ENCODE measurements at regions not wholly inside any gene's neighbourhood (a gene's known extent, or its start where the extent isn't known, plus 50 kb on each side); places are given as distances from the start of the nearest gene placed in this dataset.

DNA sequence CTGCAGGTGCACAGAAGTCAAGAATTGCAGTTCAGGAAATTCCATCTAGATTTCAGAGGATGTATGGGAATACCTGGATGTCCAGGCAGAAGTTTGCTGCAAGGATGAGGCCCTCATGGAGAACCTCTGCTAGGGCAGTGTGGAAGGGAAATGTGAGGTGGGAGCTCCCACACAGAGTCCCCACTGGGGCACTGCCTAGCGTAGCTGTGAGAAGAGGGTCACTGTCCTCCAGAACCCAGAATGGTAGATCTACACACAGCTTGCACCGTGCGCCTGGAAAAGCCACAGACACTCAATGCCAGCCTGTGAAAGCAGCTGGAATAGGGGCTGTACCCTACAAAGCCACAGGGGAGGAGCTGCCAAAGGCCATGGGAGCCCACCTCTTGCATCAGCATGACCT is 681.4 kb downstream of the EPHA7 start:
- H3K9me3 ChIP-seq (ENCODE audit: control insufficient read depth, insufficient read depth, low read length): peaks cover 7% of the 10 kb centered on the region; the same call in 1 of the 2 replicates

GRCh38 chr6:92723390-92723931 is 695.9 kb downstream of the EPHA7 start:
- Histone ChIP-seq H3K9ac (ENCODE audit: low read depth, low read length) (no peak overlapping the region), H3K4me3 (ENCODE audit: low read depth, low read length) (peak overlapping the region; percentile 10), H3K27me3 (ENCODE audit: control insufficient read depth, insufficient read depth, low read length) (no peaks in the 10 kb centered on the region), H3K27ac (ENCODE audit: low read depth, low read length) (no peak overlapping the region), H3K36me3 (ENCODE audit: control insufficient read depth, insufficient read depth, low read length) (no peaks in the 10 kb centered on the region), H3K4me1 (ENCODE audit: control insufficient read depth, insufficient read depth, low read length) (no peaks in the 10 kb centered on the region), H3K9me3 (ENCODE audit: control insufficient read depth, insufficient read depth, low read length) (no peaks in the 10 kb centered on the region)

More for the DNA sequence above, 681.4 kb downstream of the EPHA7 start:
- no peaks in the 10 kb centered on the region for H3K4me1 ChIP-seq (ENCODE audit: control insufficient read depth, insufficient read depth, low read length)
- no peaks in the 10 kb centered on the region for H3K27me3 ChIP-seq (ENCODE audit: control insufficient read depth, insufficient read depth, low read length)
- H3K9ac ChIP-seq (ENCODE audit: low read depth, low read length): no peak overlapping the region
- H3K27ac ChIP-seq (ENCODE audit: low read depth, low read length): no peak overlapping the region
- H3K4me3 ChIP-seq (ENCODE audit: low read depth, low read length): no peak overlapping the region
- H3K36me3 ChIP-seq (ENCODE audit: control insufficient read depth, insufficient read depth, low read length): no peaks in the 10 kb centered on the region

GRCh38 chr6:92719773-92720172 is 699.6 kb downstream of the EPHA7 start:
- H3K4me1 ChIP-seq (ENCODE audit: control insufficient read depth, insufficient read depth, low read length): 0 out of 2 replicates have a peak, but pooled peaks cover 5% of the 10 kb centered on the region
- no peaks in the 10 kb centered on the region for H3K9me3 ChIP-seq (ENCODE audit: control insufficient read depth, insufficient read depth, low read length)
- H3K36me3 ChIP-seq (ENCODE audit: control insufficient read depth, insufficient read depth, low read length): no peaks in the 10 kb centered on the region
- H3K4me3 ChIP-seq (ENCODE audit: low read depth, low read length): no peak overlapping the region
- H3K9ac ChIP-seq (ENCODE audit: low read depth, low read length): no peak overlapping the region
- H3K27me3 ChIP-seq (ENCODE audit: control insufficient read depth, insufficient read depth, low read length): no peaks in the 10 kb centered on the region
- H3K27ac ChIP-seq (ENCODE audit: low read depth, low read length): no peak overlapping the region

DNA sequence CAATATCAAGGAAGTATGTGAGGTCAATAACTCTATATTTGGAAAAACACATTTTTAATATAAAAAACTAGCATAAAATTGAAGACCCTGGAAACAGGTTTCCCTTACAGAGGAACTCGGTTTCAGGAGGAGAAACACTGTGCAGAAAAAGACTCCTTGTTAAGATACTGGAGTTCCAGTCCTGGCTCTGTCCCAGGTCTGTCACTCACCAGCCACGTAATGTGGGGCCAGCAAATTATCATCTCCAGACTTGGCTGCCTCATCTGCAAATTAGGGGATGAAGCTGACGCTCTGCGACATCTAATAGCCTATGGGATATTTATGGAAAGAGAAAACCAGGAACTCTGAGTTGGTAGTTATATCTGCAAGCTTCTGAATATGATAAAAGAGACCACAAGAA is 702.7 kb downstream of the EPHA7 start:
- Histone ChIP-seq H3K4me3 (ENCODE audit: low read depth, low read length) (no peak overlapping the region), H3K9ac (ENCODE audit: low read depth, low read length) (no peak overlapping the region), H3K27ac (ENCODE audit: low read depth, low read length) (no peak overlapping the region), H3K4me1 (ENCODE audit: control insufficient read depth, insufficient read depth, low read length) (0 out of 2 replicates have a peak, but pooled peaks cover 5% of the 10 kb centered on the region), H3K36me3 (ENCODE audit: control insufficient read depth, insufficient read depth, low read length) (no peaks in the 10 kb centered on the region), H3K27me3 (ENCODE audit: control insufficient read depth, insufficient read depth, low read length) (no peaks in the 10 kb centered on the region), H3K9me3 (ENCODE audit: control insufficient read depth, insufficient read depth, low read length) (no peaks in the 10 kb centered on the region)

GRCh38 chr6:92715991-92716390 is 703.4 kb downstream of the EPHA7 start:
- H3K27ac ChIP-seq (ENCODE audit: low read depth, low read length): no peak overlapping the region
- H3K27me3 ChIP-seq (ENCODE audit: control insufficient read depth, insufficient read depth, low read length): no peaks in the 10 kb centered on the region
- H3K9ac ChIP-seq (ENCODE audit: low read depth, low read length): no peak overlapping the region
- H3K4me3 ChIP-seq (ENCODE audit: low read depth, low read length): no peak overlapping the region
- no peaks in the 10 kb centered on the region for H3K36me3 ChIP-seq (ENCODE audit: control insufficient read depth, insufficient read depth, low read length)
- H3K9me3 ChIP-seq (ENCODE audit: control insufficient read depth, insufficient read depth, low read length): no peaks in the 10 kb centered on the region
- H3K4me1 ChIP-seq (ENCODE audit: control insufficient read depth, insufficient read depth, low read length): 0 out of 2 replicates have a peak, but pooled peaks cover 5% of the 10 kb centered on the region

DNA sequence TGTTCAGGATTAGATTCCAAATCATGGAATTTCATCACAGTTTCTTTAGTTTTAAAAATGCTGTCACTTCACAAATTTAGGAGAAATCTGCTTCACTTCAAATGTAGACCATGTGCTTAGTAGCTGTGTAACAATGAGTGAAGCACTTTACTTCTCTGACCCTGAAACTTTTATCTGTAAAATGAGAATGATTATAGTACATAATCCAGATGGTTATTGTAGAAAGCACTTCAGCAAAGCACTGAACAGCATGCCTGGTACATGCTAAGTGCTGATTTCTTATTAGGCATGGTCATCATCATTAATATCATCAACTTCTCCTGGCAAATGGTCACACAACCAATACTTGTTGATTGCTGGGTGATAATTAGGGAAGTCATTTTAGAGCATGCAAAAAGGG is 705.0 kb downstream of the EPHA7 start:
- Histone ChIP-seq H3K36me3 (ENCODE audit: control insufficient read depth, insufficient read depth, low read length) (no peaks in the 10 kb centered on the region), H3K9me3 (ENCODE audit: control insufficient read depth, insufficient read depth, low read length) (no peaks in the 10 kb centered on the region), H3K4me1 (ENCODE audit: control insufficient read depth, insufficient read depth, low read length) (0 out of 2 replicates have a peak, but pooled peaks cover 5% of the 10 kb centered on the region), H3K27ac (ENCODE audit: low read depth, low read length) (no peak overlapping the region), H3K4me3 (ENCODE audit: low read depth, low read length) (no peak overlapping the region), H3K9ac (ENCODE audit: low read depth, low read length) (no peak overlapping the region), H3K27me3 (ENCODE audit: control insufficient read depth, insufficient read depth, low read length) (no peaks in the 10 kb centered on the region)

DNA sequence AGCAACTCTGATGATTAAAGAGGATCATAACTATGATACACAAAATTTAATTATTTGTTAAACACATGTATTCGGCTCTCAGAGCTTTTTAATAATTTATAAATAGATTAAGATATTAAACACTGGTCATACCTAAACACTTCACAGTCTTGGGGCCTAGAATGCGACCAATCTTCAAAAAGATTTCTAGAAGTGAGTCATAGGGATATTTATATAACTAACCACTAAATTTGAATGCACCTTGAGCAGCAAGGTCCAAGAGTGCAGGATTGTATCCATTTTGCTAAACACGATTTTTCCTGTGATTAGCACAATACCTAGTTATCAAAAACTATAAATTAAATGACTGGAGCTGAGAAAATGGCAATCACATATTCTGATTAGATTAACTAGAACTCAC is 709.3 kb downstream of the EPHA7 start:
- no peak overlapping the region for H3K27ac ChIP-seq (ENCODE audit: low read depth, low read length)
- H3K4me3 ChIP-seq (ENCODE audit: low read depth, low read length): no peak overlapping the region
- H3K9ac ChIP-seq (ENCODE audit: low read depth, low read length): no peak overlapping the region
- H3K4me1 ChIP-seq (ENCODE audit: control insufficient read depth, insufficient read depth, low read length): no peaks in the 10 kb centered on the region
- H3K36me3 ChIP-seq (ENCODE audit: control insufficient read depth, insufficient read depth, low read length): no peaks in the 10 kb centered on the region
- no peaks in the 10 kb centered on the region for H3K9me3 ChIP-seq (ENCODE audit: control insufficient read depth, insufficient read depth, low read length)
- H3K27me3 ChIP-seq (ENCODE audit: control insufficient read depth, insufficient read depth, low read length): no peaks in the 10 kb centered on the region

GRCh38 chr6:92708945-92709344 is 710.4 kb downstream of the EPHA7 start:
- no peak overlapping the region for H3K4me3 ChIP-seq (ENCODE audit: low read depth, low read length)
- H3K9me3 ChIP-seq (ENCODE audit: control insufficient read depth, insufficient read depth, low read length): no peaks in the 10 kb centered on the region
- H3K27ac ChIP-seq (ENCODE audit: low read depth, low read length): no peak overlapping the region
- H3K9ac ChIP-seq (ENCODE audit: low read depth, low read length): no peak overlapping the region
- no peaks in the 10 kb centered on the region for H3K4me1 ChIP-seq (ENCODE audit: control insufficient read depth, insufficient read depth, low read length)
- no peaks in the 10 kb centered on the region for H3K36me3 ChIP-seq (ENCODE audit: control insufficient read depth, insufficient read depth, low read length)
- no peaks in the 10 kb centered on the region for H3K27me3 ChIP-seq (ENCODE audit: control insufficient read depth, insufficient read depth, low read length)

GRCh38 chr6:92708270-92708669 is 711.1 kb downstream of the EPHA7 start:
- H3K4me3 ChIP-seq (ENCODE audit: low read depth, low read length): no peak overlapping the region
- H3K27me3 ChIP-seq (ENCODE audit: control insufficient read depth, insufficient read depth, low read length): no peaks in the 10 kb centered on the region
- H3K9ac ChIP-seq (ENCODE audit: low read depth, low read length): no peak overlapping the region
- no peak overlapping the region for H3K27ac ChIP-seq (ENCODE audit: low read depth, low read length)
- no peaks in the 10 kb centered on the region for H3K36me3 ChIP-seq (ENCODE audit: control insufficient read depth, insufficient read depth, low read length)
- H3K4me1 ChIP-seq (ENCODE audit: control insufficient read depth, insufficient read depth, low read length): no peaks in the 10 kb centered on the region
- H3K9me3 ChIP-seq (ENCODE audit: control insufficient read depth, insufficient read depth, low read length): no peaks in the 10 kb centered on the region

GRCh38 chr6:92706976-92707375 is 712.4 kb downstream of the EPHA7 start:
- Histone ChIP-seq H3K36me3 (ENCODE audit: control insufficient read depth, insufficient read depth, low read length) (no peaks in the 10 kb centered on the region), H3K4me1 (ENCODE audit: control insufficient read depth, insufficient read depth, low read length) (no peaks in the 10 kb centered on the region), H3K9me3 (ENCODE audit: control insufficient read depth, insufficient read depth, low read length) (no peaks in the 10 kb centered on the region), H3K27me3 (ENCODE audit: control insufficient read depth, insufficient read depth, low read length) (no peaks in the 10 kb centered on the region), H3K27ac (ENCODE audit: low read depth, low read length) (no peak overlapping the region), H3K9ac (ENCODE audit: low read depth, low read length) (no peak overlapping the region), H3K4me3 (ENCODE audit: low read depth, low read length) (no peak overlapping the region)

GRCh38 chr6:92701425-92702096 is 717.8 kb downstream of the EPHA7 start:
- H3K9me3 ChIP-seq (ENCODE audit: control insufficient read depth, insufficient read depth, low read length): no peaks in the 10 kb centered on the region
- no peaks in the 10 kb centered on the region for H3K4me1 ChIP-seq (ENCODE audit: control insufficient read depth, insufficient read depth, low read length)
- H3K27me3 ChIP-seq (ENCODE audit: control insufficient read depth, insufficient read depth, low read length): no peaks in the 10 kb centered on the region
- no peak overlapping the region for H3K27ac ChIP-seq (ENCODE audit: low read depth, low read length)
- no peak overlapping the region for H3K4me3 ChIP-seq (ENCODE audit: low read depth, low read length)
- H3K36me3 ChIP-seq (ENCODE audit: control insufficient read depth, insufficient read depth, low read length): no peaks in the 10 kb centered on the region
- no peak overlapping the region for H3K9ac ChIP-seq (ENCODE audit: low read depth, low read length)

All from HUES48 (cell line).